Mammary epithelial cell (primary cell): ENCODE measurements at regions not wholly inside any gene's neighbourhood (a gene's known extent, or its start where the extent isn't known, plus 50 kb on each side); places are given as distances from the start of the nearest gene placed in this dataset.

Source experiments
- CTCF ChIP-seq, 2 donors: IDR thresholded peaks in 1 of 2; conservative IDR thresholded peaks in 1 of 2; 2 replicates each; pipeline ENCODE4 v1.5.1; 2011 to 2012; ENCODE audit warnings: inconsistent platforms in 2 of 2, low read length in 2 of 2, mild to moderate bottlenecking in 2 of 2, control low read depth in 1 of 2, low read depth in 1 of 2; ENCODE audit not compliant: insufficient read depth in 1 of 2; ENCODE audit errors: extremely low read depth in 1 of 2
- EZH2 ChIP-seq: IDR thresholded peaks from 2 replicates; pipeline ENCODE4 v1.6.1; 2012; ENCODE audit warnings: low read length, inconsistent platforms, borderline replicate concordance

GRCh38 chr3:25883492-25883891 lies 93.6 kb downstream of the OXSM start:
- TF ChIP-seq CTCF (conservative IDR thresholded peaks at IDR 0.05 in 1 of 2, IDR thresholded peaks at IDR 0.05 in 1 of 2; ENCODE audit: extremely low read depth in 1 of 2, insufficient read depth in 1 of 2, low read depth in 1 of 2, low read length in 2 of 2) (no peak), EZH2 (no peak)
